ENCODE measurements at regions not wholly inside any gene's neighbourhood (a gene's known extent, or its start where the extent isn't known, plus 50 kb on each side); places are given as distances from the start of the nearest gene placed in this dataset.

- no peak overlapping the region for H2AFZ ChIP-seq (ENCODE audit: low read depth, low read length)
- ChIA-PET POLR2A (no interaction called here), CTCF (ENCODE audit: low intra/inter-chr PET ratio) (no interaction called here)
- no peaks in the 10 kb centered on the region for H4K20me1 ChIP-seq (replicated peaks; ENCODE audit: control insufficient read depth, insufficient read depth, low read length)
- intact Hi-C loops (cut with micrococcal nuclease), result no loop called here
- H3K4me1 ChIP-seq (replicated peaks in 1 of 2; ENCODE audit: control insufficient read depth in 2 of 2, insufficient read depth in 2 of 2, low read length in 2 of 2), result peaks cover 0 to 7% of the 10 kb centered on the region in 2 experiments; a peak in 2 of 5 replicates
- no peak overlapping the region for H3K4me3 ChIP-seq
- no peak overlapping the region for H3K27ac ChIP-seq (ENCODE audit: extremely low read depth, low read depth, low read length)
- FAIRE-seq (no peak), ATAC-seq (no peak), DNase-seq (ENCODE audit: extremely low read depth in 1 of 4, low spot score in 3 of 4) (no peak)
- H3K79me2 ChIP-seq (ENCODE audit: control insufficient read depth, insufficient read depth, low read length), result no peaks in the 10 kb centered on the region
- no TSS peak for BruUV-seq (replicated peaks)
- H3K9me3 ChIP-seq (replicated peaks; ENCODE audit: control insufficient read depth, insufficient read depth, low read depth, low read length), result no peaks in the 10 kb centered on the region
- peaks cover 31 to 50% of the 10 kb centered on the region in 2 experiments for H3K27me3 ChIP-seq (ENCODE audit: control insufficient read depth in 2 of 2, insufficient read depth in 2 of 2, low read length in 2 of 2)
- TF ChIP-seq AFF1 (IDR thresholded peaks at IDR 0.05; ENCODE audit: low read depth in 1 of 2, partially characterized antibody in 2 of 2) (no peak), CBFA2T2 (conservative IDR thresholded peaks at IDR 0.05) (no peak), PURB (CRISPR knock-in tag; IDR thresholded peaks at IDR 0.05; ENCODE audit: low read depth) (no peak), MEF2D (tag; conservative IDR thresholded peaks at IDR 0.05; ENCODE audit: low read depth) (no peak), NCOA1 (IDR thresholded peaks at IDR 0.05; ENCODE audit: low read depth) (no peak), MAFG (tag; conservative IDR thresholded peaks at IDR 0.05) (no peak)
- TF ChIP-seq, protein P1, sequence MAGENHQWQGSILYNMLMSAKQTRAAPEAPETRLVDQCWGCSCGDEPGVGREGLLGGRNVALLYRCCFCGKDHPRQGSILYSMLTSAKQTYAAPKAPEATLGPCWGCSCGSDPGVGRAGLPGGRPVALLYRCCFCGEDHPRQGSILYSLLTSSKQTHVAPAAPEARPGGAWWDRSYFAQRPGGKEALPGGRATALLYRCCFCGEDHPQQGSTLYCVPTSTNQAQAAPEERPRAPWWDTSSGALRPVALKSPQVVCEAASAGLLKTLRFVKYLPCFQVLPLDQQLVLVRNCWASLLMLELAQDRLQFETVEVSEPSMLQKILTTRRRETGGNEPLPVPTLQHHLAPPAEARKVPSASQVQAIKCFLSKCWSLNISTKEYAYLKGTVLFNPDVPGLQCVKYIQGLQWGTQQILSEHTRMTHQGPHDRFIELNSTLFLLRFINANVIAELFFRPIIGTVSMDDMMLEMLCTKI (IDR thresholded peaks at IDR 0.05; ENCODE audit: partially characterized antibody), result no peak
- TF ChIP-seq, protein P2, sequence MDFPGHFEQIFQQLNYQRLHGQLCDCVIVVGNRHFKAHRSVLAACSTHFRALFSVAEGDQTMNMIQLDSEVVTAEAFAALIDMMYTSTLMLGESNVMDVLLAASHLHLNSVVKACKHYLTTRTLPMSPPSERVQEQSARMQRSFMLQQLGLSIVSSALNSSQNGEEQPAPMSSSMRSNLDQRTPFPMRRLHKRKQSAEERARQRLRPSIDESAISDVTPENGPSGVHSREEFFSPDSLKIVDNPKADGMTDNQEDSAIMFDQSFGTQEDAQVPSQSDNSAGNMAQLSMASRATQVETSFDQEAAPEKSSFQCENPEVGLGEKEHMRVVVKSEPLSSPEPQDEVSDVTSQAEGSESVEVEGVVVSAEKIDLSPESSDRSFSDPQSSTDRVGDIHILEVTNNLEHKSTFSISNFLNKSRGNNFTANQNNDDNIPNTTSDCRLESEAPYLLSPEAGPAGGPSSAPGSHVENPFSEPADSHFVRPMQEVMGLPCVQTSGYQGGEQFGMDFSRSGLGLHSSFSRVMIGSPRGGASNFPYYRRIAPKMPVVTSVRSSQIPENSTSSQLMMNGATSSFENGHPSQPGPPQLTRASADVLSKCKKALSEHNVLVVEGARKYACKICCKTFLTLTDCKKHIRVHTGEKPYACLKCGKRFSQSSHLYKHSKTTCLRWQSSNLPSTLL (IDR thresholded peaks at IDR 0.05), result no peak
- H3K9me1 ChIP-seq (ENCODE audit: control insufficient read depth, insufficient read depth, low read length), result no peaks in the 10 kb centered on the region
- H3K36me3 ChIP-seq (ENCODE audit: control insufficient read depth, insufficient read depth, low read length), result no peaks in the 10 kb centered on the region
- WGBS (ENCODE audit: insufficient coverage, low coverage, missing lambda C conversion rate), result 3% methylated on average over 6 of the region's 6 CpGs
- H3K4me2 ChIP-seq (ENCODE audit: insufficient read depth, low read length), result no peak overlapping the region
- no peak overlapping the region for H3K9ac ChIP-seq (ENCODE audit: insufficient read depth in 1 of 2, low read depth in 2 of 2, low read length in 2 of 2)
- in situ Hi-C loops (cut with MboI), result no loop called here
Observed at GRCh38 chr6:4510317-4510716, 265.9 kb upstream of the CDYL start.

All from K562 (cell line).